ENCODE measurements at regions not wholly inside any gene's neighbourhood (a gene's known extent, or its start where the extent isn't known, plus 50 kb on each side); places are given as distances from the start of the nearest gene placed in this dataset.

DNA sequence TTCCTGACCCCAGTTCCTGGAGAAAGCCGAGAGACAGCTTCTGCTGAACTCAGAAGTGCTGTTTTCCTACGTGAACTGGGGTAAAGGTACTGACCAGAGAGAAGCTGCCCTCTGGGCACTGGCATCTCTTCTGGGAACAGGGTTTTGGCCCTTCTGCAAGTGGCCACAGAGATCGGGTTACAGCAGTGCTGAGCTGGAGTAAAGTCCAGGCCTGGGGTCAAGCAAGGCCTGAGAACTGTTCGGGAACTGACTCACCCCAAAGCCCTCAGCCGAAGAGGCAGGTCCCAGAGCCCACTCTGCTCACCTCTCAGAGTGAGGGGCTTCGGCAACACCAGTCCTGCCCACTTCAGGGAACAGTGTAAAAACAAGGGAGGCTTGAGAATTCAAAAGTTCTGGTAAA is 177.2 kb upstream of the RUNX1 start:
- H3K36me3 Mint-ChIP-seq (ENCODE audit: low read depth): no peaks in the 10 kb centered on the region
- no peak overlapping the region for H3K27ac Mint-ChIP-seq
- H3K4me1 Mint-ChIP-seq (ENCODE audit: low read depth): peaks cover 49% of the 10 kb centered on the region
- H3K4me3 Mint-ChIP-seq: no peak overlapping the region
- intact Hi-C loops (cut with micrococcal nuclease): loop anchor here (2.0 kb wide), 1 partner anchor 238 kb away; no protein-coding TSS in a partner anchor
- H3K9me3 Mint-ChIP-seq: no peaks in the 10 kb centered on the region
- H3K27me3 Mint-ChIP-seq (ENCODE audit: insufficient read depth): peaks cover 10% of the 10 kb centered on the region
- DNase-seq (ENCODE audit: low spot score): no peak

DNA sequence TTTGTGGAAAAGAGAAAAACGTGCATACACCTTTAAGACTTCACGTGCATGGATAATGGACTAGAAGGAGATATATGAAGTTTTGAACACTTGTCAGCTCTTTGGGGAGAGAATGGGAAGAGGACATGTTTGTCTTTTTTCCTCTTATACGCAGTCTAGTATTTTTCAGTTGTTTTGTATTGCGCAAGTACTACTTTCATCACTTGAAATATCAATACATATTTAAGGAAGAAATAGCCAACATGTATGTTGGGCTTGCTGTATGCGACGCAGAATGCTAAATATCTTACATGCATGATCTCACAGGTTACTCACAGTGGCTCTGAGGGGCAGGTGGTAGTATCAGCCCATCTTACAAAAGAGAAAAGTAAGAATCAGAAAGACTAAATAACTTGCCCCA is 176.5 kb upstream of the RUNX1 start:
- H3K4me1 Mint-ChIP-seq (ENCODE audit: low read depth): peaks cover 55% of the 10 kb centered on the region
- intact Hi-C loops (cut with micrococcal nuclease): no loop called here
- H3K27ac Mint-ChIP-seq: no peak overlapping the region
- no peak for DNase-seq (ENCODE audit: low spot score)
- peaks cover 10% of the 10 kb centered on the region for H3K27me3 Mint-ChIP-seq (ENCODE audit: insufficient read depth)
- no peaks in the 10 kb centered on the region for H3K36me3 Mint-ChIP-seq (ENCODE audit: low read depth)
- H3K9me3 Mint-ChIP-seq: peaks cover 5% of the 10 kb centered on the region
- no peak overlapping the region for H3K4me3 Mint-ChIP-seq

DNA sequence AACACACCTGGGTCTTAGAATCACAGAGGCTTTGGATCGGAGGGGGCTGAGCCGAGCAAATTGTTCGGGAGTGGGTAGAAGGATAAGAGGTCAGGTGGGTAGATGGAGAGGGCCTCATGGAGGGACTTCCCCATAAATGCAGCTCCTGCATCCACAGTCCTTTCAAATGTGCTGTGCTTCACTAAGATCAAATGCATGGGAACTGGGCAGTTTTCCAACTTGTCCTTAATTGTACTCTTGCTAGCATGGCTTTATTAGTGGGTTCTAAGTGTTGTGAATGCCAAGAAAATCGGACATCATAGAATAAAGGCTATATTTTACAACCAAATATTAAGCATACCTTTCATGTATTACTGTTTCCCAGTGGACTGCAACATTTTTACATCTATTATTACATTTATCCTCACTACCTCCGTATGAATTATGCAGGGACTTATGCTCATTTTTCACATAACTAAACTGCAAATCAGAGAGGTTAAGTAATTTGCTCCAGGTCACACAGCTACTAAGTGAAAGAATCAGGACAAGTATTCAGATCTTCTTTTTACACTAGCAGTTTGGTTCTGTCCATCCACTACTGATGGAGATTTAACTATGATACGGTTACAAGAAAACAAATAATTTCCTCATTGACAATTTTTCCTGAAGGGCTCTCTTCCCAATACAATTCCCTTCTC is 174.5 kb upstream of the RUNX1 start:
- intact Hi-C loops (cut with micrococcal nuclease): loop anchor here (2.0 to 5.0 kb wide), 5 partner anchors 13 to 256 kb away; no protein-coding TSS in a partner anchor
- no peak overlapping the region for H3K27ac Mint-ChIP-seq
- DNase-seq (ENCODE audit: low spot score): no peak
- H3K4me3 Mint-ChIP-seq: no peak overlapping the region
- H3K27me3 Mint-ChIP-seq (ENCODE audit: insufficient read depth): peaks cover 10% of the 10 kb centered on the region
- no peaks in the 10 kb centered on the region for H3K36me3 Mint-ChIP-seq (ENCODE audit: low read depth)
- peaks cover 13% of the 10 kb centered on the region for H3K9me3 Mint-ChIP-seq
- H3K4me1 Mint-ChIP-seq (ENCODE audit: low read depth): peaks cover 56% of the 10 kb centered on the region

DNA sequence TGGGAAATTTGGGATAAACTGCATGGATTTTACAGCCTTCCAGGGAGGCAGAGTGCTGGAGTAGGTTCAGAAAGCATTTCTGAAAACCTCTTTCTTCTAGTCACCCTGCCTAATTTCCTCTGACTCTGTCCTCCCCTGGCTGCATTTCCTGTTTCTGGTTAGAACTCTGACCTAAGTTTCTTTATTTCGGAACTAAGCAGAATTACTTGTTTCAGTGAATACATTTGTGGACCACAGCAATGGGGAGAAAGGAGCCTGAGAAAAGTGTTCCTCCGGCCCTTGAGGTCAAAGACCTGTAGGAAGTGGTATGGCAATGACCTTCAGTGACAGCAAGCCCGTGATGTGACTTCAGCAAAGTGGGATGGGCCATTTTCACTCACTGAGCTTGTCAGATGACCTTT is 173.4 kb upstream of the RUNX1 start:
- peak; percentile 50 for DNase-seq (ENCODE audit: low spot score)
- intact Hi-C loops (cut with micrococcal nuclease): loop anchor here (1.0 to 5.0 kb wide), 10 partner anchors 14 to 334 kb away; no protein-coding TSS in a partner anchor
- no peaks in the 10 kb centered on the region for H3K36me3 Mint-ChIP-seq (ENCODE audit: low read depth)
- H3K4me3 Mint-ChIP-seq: peak overlapping the region; percentile 25
- H3K4me1 Mint-ChIP-seq (ENCODE audit: low read depth): peaks cover 60% of the 10 kb centered on the region
- H3K27me3 Mint-ChIP-seq (ENCODE audit: insufficient read depth): peaks cover 10% of the 10 kb centered on the region
- peaks cover 13% of the 10 kb centered on the region for H3K9me3 Mint-ChIP-seq
- peak overlapping the region; percentile 67 for H3K27ac Mint-ChIP-seq

DNA sequence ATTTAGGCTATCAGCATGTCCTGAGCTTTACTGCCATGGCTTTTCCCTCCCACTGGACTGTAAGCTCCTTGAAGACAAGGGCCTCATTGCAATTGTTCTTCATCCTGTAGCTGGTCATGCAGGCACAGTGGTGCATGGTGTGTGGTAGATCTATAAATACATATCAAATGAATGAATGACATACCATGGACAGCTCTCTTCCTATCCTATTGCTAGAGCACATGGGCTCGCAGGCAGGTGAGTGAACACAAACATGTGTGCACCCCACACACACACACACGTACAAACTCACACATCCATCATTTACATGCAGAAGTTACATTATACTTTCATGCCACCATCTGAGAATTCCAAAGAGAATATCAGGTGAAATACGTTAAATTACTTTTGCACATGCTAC is 172.9 kb upstream of the RUNX1 start:
- intact Hi-C loops (cut with micrococcal nuclease): loop anchor here (1.0 to 5.0 kb wide), 10 partner anchors 15 to 334 kb away; no protein-coding TSS in a partner anchor
- Mint-ChIP-seq H3K27me3 (ENCODE audit: insufficient read depth) (peaks cover 10% of the 10 kb centered on the region), H3K36me3 (ENCODE audit: low read depth) (no peaks in the 10 kb centered on the region), H3K4me1 (ENCODE audit: low read depth) (peaks cover 58% of the 10 kb centered on the region), H3K27ac (peak overlapping the region; percentile 67), H3K9me3 (peaks cover 13% of the 10 kb centered on the region), H3K4me3 (peak overlapping the region; percentile 25)
- no peak for DNase-seq (ENCODE audit: low spot score)

DNA sequence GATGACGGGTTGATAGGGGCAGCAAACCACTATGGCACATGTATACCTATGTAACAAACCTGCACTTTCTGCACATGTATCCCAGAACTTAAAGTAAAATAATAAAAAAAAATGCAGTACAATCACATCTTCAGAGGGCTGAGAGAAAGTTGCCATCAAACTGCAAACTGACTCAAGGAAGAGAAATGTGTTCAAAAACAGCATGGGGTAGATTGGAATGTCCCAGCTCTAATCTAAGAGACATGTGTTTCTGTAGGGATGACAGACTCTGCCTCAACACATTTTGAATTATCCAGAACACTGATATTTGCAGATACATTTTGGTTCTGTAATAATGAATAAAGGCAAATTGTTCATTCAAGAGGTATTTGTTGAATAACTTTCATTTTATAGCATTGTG is 171.2 kb upstream of the RUNX1 start:
- Mint-ChIP-seq H3K36me3 (ENCODE audit: low read depth) (no peaks in the 10 kb centered on the region), H3K27ac (no peak overlapping the region), H3K9me3 (peaks cover 13% of the 10 kb centered on the region), H3K4me3 (no peak overlapping the region), H3K4me1 (ENCODE audit: low read depth) (peaks cover 43% of the 10 kb centered on the region), H3K27me3 (ENCODE audit: insufficient read depth) (peaks cover 8% of the 10 kb centered on the region)
- intact Hi-C loops (cut with micrococcal nuclease): loop anchor here (5.0 kb wide), 3 partner anchors 122 to 253 kb away; no protein-coding TSS in a partner anchor
- DNase-seq (ENCODE audit: low spot score): no peak

DNA sequence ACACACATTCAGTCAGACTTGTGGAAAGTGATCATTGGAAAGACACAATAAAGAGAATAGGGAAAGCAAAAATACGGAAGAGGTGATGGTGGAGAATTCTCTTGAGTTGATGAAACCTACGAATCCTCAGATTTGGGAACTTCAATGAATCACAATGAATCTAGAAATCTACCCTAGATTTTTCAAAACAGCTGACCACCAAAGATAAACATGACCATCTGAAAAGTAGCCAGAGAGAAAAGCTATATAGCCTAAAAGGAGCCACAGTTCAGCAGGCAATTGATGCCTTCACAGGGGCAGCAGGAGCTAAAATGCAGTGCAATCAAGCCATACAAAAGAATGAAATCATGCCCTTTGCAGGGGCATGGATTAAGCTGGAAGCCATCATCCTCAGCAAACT is 170.6 kb upstream of the RUNX1 start:
- peaks cover 6% of the 10 kb centered on the region for H3K27me3 Mint-ChIP-seq (ENCODE audit: insufficient read depth)
- H3K4me1 Mint-ChIP-seq (ENCODE audit: low read depth): peaks cover 43% of the 10 kb centered on the region
- intact Hi-C loops (cut with micrococcal nuclease): loop anchor here (5.0 kb wide), 4 partner anchors 42 to 252 kb away; no protein-coding TSS in a partner anchor
- H3K27ac Mint-ChIP-seq: peak overlapping the region; percentile 51
- H3K9me3 Mint-ChIP-seq: peaks cover 13% of the 10 kb centered on the region
- DNase-seq (ENCODE audit: low spot score): no peak
- H3K36me3 Mint-ChIP-seq (ENCODE audit: low read depth): no peaks in the 10 kb centered on the region
- H3K4me3 Mint-ChIP-seq: no peak overlapping the region

DNA sequence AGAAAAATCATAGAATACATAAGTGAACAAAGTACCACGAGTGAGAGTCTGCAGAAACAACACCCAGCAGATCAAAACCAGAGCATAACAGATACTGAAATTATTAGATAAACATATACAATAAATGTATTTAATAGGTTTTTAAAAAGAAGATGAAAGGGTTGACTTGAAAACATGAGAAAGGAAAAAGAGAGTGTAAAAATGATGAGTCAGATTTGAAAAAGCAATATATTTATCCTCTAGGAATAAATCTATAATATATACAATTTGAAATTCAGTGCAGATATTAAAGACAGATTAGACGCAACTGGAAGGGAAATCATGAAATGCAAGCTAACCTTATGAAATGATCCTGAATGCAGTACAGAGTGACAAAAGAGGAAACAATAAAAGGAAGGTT is 170.2 kb upstream of the RUNX1 start:
- intact Hi-C loops (cut with micrococcal nuclease): loop anchor here (5.0 kb wide), 1 partner anchor 42 kb away; no protein-coding TSS in a partner anchor
- Mint-ChIP-seq H3K4me1 (ENCODE audit: low read depth) (peaks cover 43% of the 10 kb centered on the region), H3K27ac (no peak overlapping the region), H3K36me3 (ENCODE audit: low read depth) (no peaks in the 10 kb centered on the region), H3K27me3 (ENCODE audit: insufficient read depth) (peaks cover 6% of the 10 kb centered on the region), H3K4me3 (no peak overlapping the region), H3K9me3 (peaks cover 13% of the 10 kb centered on the region)
- DNase-seq (ENCODE audit: low spot score): no peak

DNA sequence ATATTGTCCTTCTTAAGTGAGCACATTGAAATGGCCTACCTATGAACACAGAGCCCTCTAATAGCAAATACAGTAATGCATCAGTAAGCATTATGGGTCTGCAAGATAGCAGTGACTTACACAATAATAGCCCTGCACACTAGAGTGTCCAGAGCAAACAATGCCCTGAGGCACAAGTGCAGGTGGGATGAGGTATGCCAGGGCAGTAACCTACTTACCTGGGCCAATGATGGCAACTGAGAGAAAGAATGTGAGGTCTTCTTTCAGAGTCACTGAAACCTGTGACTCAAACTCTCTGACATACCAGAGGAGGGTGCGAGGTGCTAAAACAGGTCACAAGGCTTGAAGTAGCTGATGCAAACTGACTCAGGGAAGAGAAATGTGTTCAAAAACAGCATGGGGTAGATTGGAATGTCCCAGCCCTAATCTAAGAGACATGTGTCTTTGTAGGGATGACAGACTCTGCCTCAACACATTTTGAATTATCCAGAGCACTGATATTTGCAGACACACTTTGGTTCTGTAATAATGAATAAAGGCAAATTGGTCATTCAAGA is 168.5 kb upstream of the RUNX1 start:
- Mint-ChIP-seq H3K4me3 (no peak overlapping the region), H3K36me3 (ENCODE audit: low read depth) (peaks cover 1% of the 10 kb centered on the region), H3K27ac (peak overlapping the region; percentile 56), H3K4me1 (ENCODE audit: low read depth) (peaks cover 33% of the 10 kb centered on the region), H3K27me3 (ENCODE audit: insufficient read depth) (peaks cover 5% of the 10 kb centered on the region), H3K9me3 (peaks cover 19% of the 10 kb centered on the region)
- intact Hi-C loops (cut with micrococcal nuclease): loop anchor here (2.0 to 5.0 kb wide), 2 partner anchors 19 to 40 kb away; no protein-coding TSS in a partner anchor
- no peak for DNase-seq (ENCODE audit: low spot score)

DNA sequence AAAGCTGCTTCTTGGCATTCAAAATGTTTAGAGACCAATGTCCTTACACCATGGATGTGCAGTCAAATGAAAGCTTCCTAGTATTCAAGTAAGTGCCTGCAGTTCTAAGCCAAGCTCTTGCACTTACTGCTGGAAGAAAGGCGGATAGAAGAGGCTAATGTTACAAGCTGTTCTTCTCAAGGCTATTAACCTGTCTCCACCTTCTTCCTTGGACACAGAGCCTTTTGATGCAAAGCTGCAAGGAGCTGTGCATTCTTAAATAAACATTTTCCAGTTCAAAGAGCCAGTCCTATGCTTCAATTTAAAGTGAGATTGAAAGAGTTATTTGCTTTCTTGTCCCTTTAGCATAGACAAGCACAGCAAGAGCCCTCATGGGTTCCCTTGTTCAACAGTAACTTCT is 167.9 kb upstream of the RUNX1 start:
- Mint-ChIP-seq H3K27ac (no peak overlapping the region), H3K4me3 (no peak overlapping the region), H3K9me3 (peaks cover 19% of the 10 kb centered on the region), H3K36me3 (ENCODE audit: low read depth) (peaks cover 1% of the 10 kb centered on the region), H3K4me1 (ENCODE audit: low read depth) (peaks cover 27% of the 10 kb centered on the region), H3K27me3 (ENCODE audit: insufficient read depth) (peaks cover 5% of the 10 kb centered on the region)
- intact Hi-C loops (cut with micrococcal nuclease): loop anchor here (2.0 to 5.0 kb wide), 2 partner anchors 18 to 40 kb away; no protein-coding TSS in a partner anchor
- no peak for DNase-seq (ENCODE audit: low spot score)

DNA sequence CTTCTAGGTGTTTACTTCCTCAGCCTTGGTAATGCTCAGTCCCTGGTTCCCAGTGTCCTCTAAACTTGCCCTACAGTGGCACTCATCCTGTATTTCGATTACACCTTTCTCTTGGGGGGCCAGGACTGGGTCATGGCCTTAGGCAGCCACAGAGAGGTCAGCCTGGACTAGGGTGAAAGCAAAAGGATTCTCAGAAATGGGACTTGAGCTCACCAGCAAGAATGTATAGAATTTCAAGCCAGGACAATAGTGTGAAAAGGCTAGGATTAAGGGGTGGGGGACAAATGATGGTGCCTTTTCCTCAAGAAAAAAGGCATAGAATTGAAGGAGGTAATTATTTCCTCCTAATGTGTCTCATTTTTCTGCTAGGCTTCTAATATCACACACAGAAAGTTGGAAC is 166.8 kb upstream of the RUNX1 start:
- Mint-ChIP-seq H3K27me3 (ENCODE audit: insufficient read depth) (peaks cover 5% of the 10 kb centered on the region), H3K4me1 (ENCODE audit: low read depth) (peaks cover 17% of the 10 kb centered on the region)
- intact Hi-C loops (cut with micrococcal nuclease): loop anchor here (2.0 to 5.0 kb wide), 2 partner anchors 17 to 39 kb away; no protein-coding TSS in a partner anchor

DNA sequence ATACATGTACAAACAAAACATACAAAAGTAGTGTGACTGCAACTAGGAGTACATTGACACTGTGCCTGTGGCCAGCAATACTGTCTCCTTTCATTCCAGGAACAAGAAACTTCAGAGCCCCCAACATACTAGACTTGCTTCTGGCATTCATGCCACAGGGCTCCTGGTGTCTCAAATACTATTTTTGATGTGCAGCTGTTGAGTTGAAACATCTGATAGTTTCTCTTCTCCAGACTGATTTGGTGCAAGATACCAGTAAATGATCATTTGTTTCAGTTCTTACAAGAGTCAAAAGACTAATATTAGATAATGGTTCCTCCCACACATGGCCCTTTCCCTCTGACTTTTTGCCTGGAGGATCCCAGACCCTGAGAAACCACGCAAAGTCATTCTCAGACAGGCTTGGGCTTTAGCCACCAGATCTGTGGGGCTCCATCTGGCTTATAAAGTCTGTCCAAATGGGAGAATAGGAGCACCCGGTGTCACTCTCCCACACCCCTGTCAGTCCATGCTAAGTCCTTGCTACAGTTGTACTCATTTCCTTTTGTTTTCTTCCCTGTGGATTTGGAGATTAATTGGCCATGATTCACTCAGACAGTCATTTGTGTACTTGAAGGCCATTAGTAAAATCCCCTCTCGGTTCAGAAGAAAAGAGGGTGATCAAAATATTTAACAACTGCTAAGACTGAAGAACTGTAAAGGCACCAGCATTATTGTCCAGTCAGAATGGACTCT is 163.5 kb upstream of the RUNX1 start:
- no peak overlapping the region for H3K4me3 Mint-ChIP-seq
- no peak overlapping the region for H3K27ac Mint-ChIP-seq
- H3K36me3 Mint-ChIP-seq (ENCODE audit: low read depth): peaks cover 1% of the 10 kb centered on the region
- peaks cover 7% of the 10 kb centered on the region for H3K27me3 Mint-ChIP-seq (ENCODE audit: insufficient read depth)
- H3K9me3 Mint-ChIP-seq: peaks cover 20% of the 10 kb centered on the region
- no peak for DNase-seq (ENCODE audit: low spot score)
- intact Hi-C loops (cut with micrococcal nuclease): no loop called here
- H3K4me1 Mint-ChIP-seq (ENCODE audit: low read depth): peaks cover 9% of the 10 kb centered on the region

More for the DNA sequence above, 166.8 kb upstream of the RUNX1 start:
- peaks cover 17% of the 10 kb centered on the region for H3K9me3 Mint-ChIP-seq
- H3K36me3 Mint-ChIP-seq (ENCODE audit: low read depth): peaks cover 1% of the 10 kb centered on the region
- no peak for DNase-seq (ENCODE audit: low spot score)
- no peak overlapping the region for H3K27ac Mint-ChIP-seq
- H3K4me3 Mint-ChIP-seq: no peak overlapping the region
